ENCODE measurements at regions not wholly inside any gene's neighbourhood (a gene's known extent, or its start where the extent isn't known, plus 50 kb on each side); places are given as distances from the start of the nearest gene placed in this dataset.

DNA sequence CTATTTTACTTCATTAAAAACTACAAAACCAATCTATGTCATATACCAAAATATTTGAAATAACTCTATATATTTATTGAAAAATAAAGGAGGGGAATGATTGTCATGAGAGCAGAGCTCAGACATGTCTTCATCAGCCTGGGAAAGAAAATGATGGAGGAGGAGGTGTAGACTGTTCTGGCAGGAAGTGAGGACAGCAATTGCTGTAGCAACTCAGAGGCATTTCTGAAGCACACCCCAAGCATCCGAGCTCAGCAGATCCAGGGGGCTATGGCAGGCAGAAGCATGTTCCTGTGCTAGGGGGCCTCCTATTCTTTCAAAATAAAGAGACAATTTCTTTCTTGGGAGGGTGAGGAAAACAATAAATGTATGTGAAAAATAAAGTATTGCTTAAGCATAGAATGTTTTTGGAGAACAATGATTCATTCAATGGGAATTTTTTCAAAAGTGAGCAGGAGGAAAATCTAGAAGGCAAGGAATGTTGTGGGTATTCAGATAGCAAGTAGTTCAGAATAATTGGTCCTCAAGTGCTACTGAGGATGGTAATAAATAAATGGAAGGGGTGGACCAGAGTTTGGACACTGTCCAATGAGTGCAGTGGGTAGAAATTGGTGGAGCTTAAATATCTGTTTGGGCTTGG, 383.4 kb downstream of the CDH11 start:
- Histone ChIP-seq H3K4me2 (ENCODE audit: low read length) (no peak overlapping the region), H3F3A (ENCODE audit: insufficient read depth, low read length, poor library complexity, severe bottlenecking) (no peaks in the 10 kb centered on the region), H3K79me2 (replicated peaks; ENCODE audit: insufficient read depth, low read length) (no peaks in the 10 kb centered on the region), H3K9ac (ENCODE audit: low read length) (no peak overlapping the region), H3K9me3 (ENCODE audit: low read length) (no peaks in the 10 kb centered on the region), H3K27me3 (ENCODE audit: insufficient read depth, low read depth, low read length) (no peaks in the 10 kb centered on the region), H3K36me3 (ENCODE audit: insufficient read depth, low read length) (no peaks in the 10 kb centered on the region), H3K4me3 (ENCODE audit: low read length) (no peak overlapping the region), H3K9me2 (ENCODE audit: insufficient read depth, low read length) (no peaks in the 10 kb centered on the region), H2AFZ (ENCODE audit: low read depth, low read length) (no peak overlapping the region), H4K20me1 (ENCODE audit: insufficient read depth) (no peaks in the 10 kb centered on the region), H3K27ac (ENCODE audit: low read length) (no peak overlapping the region)
- no peak for TF ChIP-seq TAF1 (IDR thresholded peaks at IDR 0.05; ENCODE audit: low read depth)
- no peak for TF ChIP-seq EZH2 (IDR thresholded peaks at IDR 0.05; ENCODE audit: borderline replicate concordance, insufficient read depth, low read length, poor library complexity, severe bottlenecking)
- TF ChIP-seq SMC3 (conservative IDR thresholded peaks at IDR 0.05; ENCODE audit: poor library complexity), result no peak
- TF ChIP-seq REST (IDR thresholded peaks at IDR 0.05; ENCODE audit: borderline replicate concordance), result no peak
- no peak for TF ChIP-seq MXI1 (conservative IDR thresholded peaks at IDR 0.05; ENCODE audit: poor library complexity, severe bottlenecking)
- no peak for TF ChIP-seq RAD21 (conservative IDR thresholded peaks at IDR 0.05)
- TF ChIP-seq POLR2AphosphoS5 (IDR thresholded peaks at IDR 0.05), result no peak
- no peak for TF ChIP-seq EP300 (conservative IDR thresholded peaks at IDR 0.05; ENCODE audit: poor library complexity, severe bottlenecking)
- TF ChIP-seq, protein P1, sequence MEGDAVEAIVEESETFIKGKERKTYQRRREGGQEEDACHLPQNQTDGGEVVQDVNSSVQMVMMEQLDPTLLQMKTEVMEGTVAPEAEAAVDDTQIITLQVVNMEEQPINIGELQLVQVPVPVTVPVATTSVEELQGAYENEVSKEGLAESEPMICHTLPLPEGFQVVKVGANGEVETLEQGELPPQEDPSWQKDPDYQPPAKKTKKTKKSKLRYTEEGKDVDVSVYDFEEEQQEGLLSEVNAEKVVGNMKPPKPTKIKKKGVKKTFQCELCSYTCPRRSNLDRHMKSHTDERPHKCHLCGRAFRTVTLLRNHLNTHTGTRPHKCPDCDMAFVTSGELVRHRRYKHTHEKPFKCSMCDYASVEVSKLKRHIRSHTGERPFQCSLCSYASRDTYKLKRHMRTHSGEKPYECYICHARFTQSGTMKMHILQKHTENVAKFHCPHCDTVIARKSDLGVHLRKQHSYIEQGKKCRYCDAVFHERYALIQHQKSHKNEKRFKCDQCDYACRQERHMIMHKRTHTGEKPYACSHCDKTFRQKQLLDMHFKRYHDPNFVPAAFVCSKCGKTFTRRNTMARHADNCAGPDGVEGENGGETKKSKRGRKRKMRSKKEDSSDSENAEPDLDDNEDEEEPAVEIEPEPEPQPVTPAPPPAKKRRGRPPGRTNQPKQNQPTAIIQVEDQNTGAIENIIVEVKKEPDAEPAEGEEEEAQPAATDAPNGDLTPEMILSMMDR (IDR thresholded peaks at IDR 0.05; ENCODE audit: poor library complexity, severe bottlenecking), result no peak

DNA sequence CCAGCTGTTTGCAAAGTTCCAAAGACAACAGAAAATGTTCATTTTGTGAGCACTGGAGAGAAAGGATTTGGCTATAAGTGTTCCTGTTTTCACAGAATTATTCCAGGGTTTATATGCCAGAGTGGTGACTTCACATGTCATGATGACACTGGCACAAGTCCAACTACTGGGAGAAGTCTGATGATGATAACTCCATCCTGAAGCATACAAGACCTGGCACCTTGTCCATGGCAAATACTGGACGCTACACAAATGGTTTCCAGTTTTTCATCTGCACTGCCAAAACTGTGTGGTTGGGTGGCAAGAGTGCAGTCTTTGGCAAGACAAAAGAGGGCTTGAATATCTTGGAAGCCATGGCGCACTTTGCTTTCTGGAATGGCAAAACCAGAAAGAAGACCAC, 385.0 kb downstream of the CDH11 start:
- Histone ChIP-seq H3K36me3 (ENCODE audit: insufficient read depth, low read length) (no peaks in the 10 kb centered on the region), H3K9me3 (ENCODE audit: low read length) (no peaks in the 10 kb centered on the region), H3K27ac (ENCODE audit: low read length) (no peak overlapping the region), H3K27me3 (ENCODE audit: insufficient read depth, low read depth, low read length) (no peaks in the 10 kb centered on the region), H3K9me2 (ENCODE audit: insufficient read depth, low read length) (no peaks in the 10 kb centered on the region), H2AFZ (ENCODE audit: low read depth, low read length) (no peak overlapping the region), H4K20me1 (ENCODE audit: insufficient read depth) (no peaks in the 10 kb centered on the region), H3F3A (ENCODE audit: insufficient read depth, low read length, poor library complexity, severe bottlenecking) (no peaks in the 10 kb centered on the region), H3K79me2 (replicated peaks; ENCODE audit: insufficient read depth, low read length) (no peaks in the 10 kb centered on the region), H3K4me2 (ENCODE audit: low read length) (no peak overlapping the region), H3K9ac (ENCODE audit: low read length) (no peak overlapping the region), H3K4me3 (ENCODE audit: low read length) (no peak overlapping the region)
- TF ChIP-seq EZH2 (IDR thresholded peaks at IDR 0.05; ENCODE audit: borderline replicate concordance, insufficient read depth, low read length, poor library complexity, severe bottlenecking) (no peak), REST (IDR thresholded peaks at IDR 0.05; ENCODE audit: borderline replicate concordance) (no peak), RAD21 (conservative IDR thresholded peaks at IDR 0.05) (no peak), SMC3 (conservative IDR thresholded peaks at IDR 0.05; ENCODE audit: poor library complexity) (no peak), MXI1 (conservative IDR thresholded peaks at IDR 0.05; ENCODE audit: poor library complexity, severe bottlenecking) (no peak), POLR2AphosphoS5 (IDR thresholded peaks at IDR 0.05) (no peak), EP300 (conservative IDR thresholded peaks at IDR 0.05; ENCODE audit: poor library complexity, severe bottlenecking) (no peak), TAF1 (IDR thresholded peaks at IDR 0.05; ENCODE audit: low read depth) (no peak)
- TF ChIP-seq, protein P1 (IDR thresholded peaks at IDR 0.05; ENCODE audit: poor library complexity, severe bottlenecking), result no peak
